ENCODE measurements at regions not wholly inside any gene's neighbourhood (a gene's known extent, or its start where the extent isn't known, plus 50 kb on each side); places are given as distances from the start of the nearest gene placed in this dataset.
"Not testable (repeated sequence)": the region's sequence is repeated elsewhere in the genome, so short reads cannot be mapped to it uniquely, and the experiment has no call there.

DNA sequence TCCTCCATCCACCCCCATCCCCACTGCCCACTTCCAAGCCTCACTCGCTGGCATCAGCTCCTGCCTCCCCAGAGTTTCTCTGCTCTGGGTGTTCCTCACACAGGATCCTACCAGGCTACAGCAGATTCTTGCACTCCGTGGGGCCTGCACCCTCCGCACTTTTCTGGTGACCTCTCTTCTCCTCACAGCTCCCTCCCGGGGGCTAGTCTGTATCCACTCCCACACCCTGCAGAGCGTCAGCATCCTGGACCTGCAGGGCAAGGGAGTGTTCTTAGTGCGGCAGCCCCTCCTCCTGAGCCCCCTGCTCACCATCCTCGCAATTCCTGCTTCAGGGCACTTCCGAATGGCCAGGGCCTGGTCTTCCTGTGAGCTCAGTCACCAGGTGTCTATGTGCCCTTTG lies 224.2 kb downstream of the DLL1 start:
- no peaks in the 10 kb centered on the region for H3K79me2 ChIP-seq (ENCODE audit: control insufficient read depth, insufficient read depth, low read length, unreplicated experiment)
- no peaks in the 10 kb centered on the region for H3K27me3 ChIP-seq (ENCODE audit: insufficient read depth, low read length)
- H3K36me3 ChIP-seq (ENCODE audit: insufficient read depth, low read length) = no peaks in the 10 kb centered on the region
- H2AFZ ChIP-seq (ENCODE audit: low read length, unreplicated experiment) = no peak overlapping the region
- no peaks in the 10 kb centered on the region for H3K4me1 ChIP-seq (ENCODE audit: control insufficient read depth, insufficient read depth, low read length, unreplicated experiment)
- H3K4me3 ChIP-seq (ENCODE audit: low read depth, low read length) = no peak overlapping the region
- H3K27ac ChIP-seq (ENCODE audit: low read depth, low read length) = no peak overlapping the region

DNA sequence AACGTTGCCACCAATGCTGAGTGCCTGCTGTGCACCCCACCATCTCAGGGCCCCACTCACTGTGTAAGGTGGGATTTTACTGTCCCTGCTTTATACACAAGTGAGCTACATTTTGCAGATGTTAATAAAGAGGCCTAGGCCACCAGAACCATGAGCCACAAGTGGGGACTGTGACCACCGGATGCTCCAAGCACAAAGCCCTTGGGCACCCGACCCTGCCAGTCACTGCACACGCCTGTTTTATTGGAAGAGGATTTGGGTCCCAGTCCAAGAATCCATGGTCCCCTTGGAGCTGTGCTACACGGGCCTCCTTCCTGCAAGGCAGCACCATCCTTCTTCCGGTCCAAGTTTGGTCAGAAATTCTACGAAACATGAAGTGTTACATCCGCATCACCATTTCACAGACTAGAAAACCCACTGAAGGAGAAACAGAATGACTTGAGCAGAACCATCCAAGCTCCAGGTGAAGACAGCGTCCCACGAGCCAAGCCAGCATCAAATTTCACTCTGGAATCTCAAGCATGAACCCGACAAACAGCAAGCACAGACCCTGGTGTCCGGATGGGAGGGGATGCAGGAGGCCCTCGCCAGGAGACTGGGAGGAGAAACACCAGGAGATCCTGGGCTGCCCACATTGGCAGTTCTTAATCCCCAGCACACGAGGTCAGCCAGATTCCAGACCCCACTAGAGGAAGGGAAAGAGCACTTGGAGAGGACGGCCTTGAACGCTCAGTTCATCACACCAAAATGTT lies 226.9 kb downstream of the DLL1 start:
- Histone ChIP-seq H3K27ac (ENCODE audit: low read depth, low read length) (no peak overlapping the region), H2AFZ (ENCODE audit: low read length, unreplicated experiment) (no peak overlapping the region), H3K4me1 (ENCODE audit: control insufficient read depth, insufficient read depth, low read length, unreplicated experiment) (no peaks in the 10 kb centered on the region), H3K27me3 (ENCODE audit: insufficient read depth, low read length) (no peaks in the 10 kb centered on the region), H3K79me2 (ENCODE audit: control insufficient read depth, insufficient read depth, low read length, unreplicated experiment) (no peaks in the 10 kb centered on the region), H3K36me3 (ENCODE audit: insufficient read depth, low read length) (no peaks in the 10 kb centered on the region), H3K4me3 (ENCODE audit: low read depth, low read length) (no peak overlapping the region)

DNA sequence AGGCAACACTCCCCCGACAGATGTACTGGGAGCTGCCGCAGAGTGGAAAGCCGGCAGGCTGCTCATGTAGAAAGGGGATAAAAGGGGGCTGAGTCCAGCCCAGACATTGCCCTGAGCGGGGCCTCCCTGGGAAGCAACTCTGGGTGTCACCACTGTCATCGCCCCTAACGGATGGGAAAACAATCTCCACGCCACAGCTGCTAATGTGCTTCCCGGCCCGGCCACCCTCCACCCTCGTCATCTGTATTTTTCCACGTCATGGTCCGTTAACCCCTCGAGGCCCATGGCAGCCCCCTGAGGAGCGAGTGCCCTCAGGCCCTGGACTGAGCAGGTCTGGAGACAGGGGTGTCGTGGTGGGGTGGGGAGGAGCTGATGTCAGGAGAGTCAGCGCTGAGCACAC lies 227.4 kb downstream of the DLL1 start:
- Histone ChIP-seq H3K79me2 (ENCODE audit: control insufficient read depth, insufficient read depth, low read length, unreplicated experiment) (no peaks in the 10 kb centered on the region), H3K27me3 (ENCODE audit: insufficient read depth, low read length) (no peaks in the 10 kb centered on the region), H3K4me3 (ENCODE audit: low read depth, low read length) (no peak overlapping the region), H3K4me1 (ENCODE audit: control insufficient read depth, insufficient read depth, low read length, unreplicated experiment) (no peaks in the 10 kb centered on the region), H2AFZ (ENCODE audit: low read length, unreplicated experiment) (no peak overlapping the region), H3K27ac (ENCODE audit: low read depth, low read length) (no peak overlapping the region), H3K36me3 (ENCODE audit: insufficient read depth, low read length) (no peaks in the 10 kb centered on the region)

DNA sequence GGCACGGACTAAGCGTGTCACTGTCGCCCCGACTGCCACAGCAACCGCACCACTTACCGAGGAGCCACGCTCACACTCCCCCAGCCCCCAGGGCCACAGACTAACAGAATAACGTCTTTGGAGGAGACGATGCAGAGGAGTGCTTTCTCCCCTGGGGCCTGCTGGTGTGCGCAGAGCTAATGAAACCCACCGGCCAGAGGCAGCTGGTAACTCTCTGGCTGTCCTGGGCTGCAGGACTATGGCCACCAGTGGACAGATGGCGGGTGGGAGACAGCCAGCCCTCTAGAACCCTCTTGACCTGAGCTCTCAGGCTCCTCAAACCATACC lies 228.0 kb downstream of the DLL1 start:
- Histone ChIP-seq H3K36me3 (ENCODE audit: insufficient read depth, low read length) (no peaks in the 10 kb centered on the region), H3K4me1 (ENCODE audit: control insufficient read depth, insufficient read depth, low read length, unreplicated experiment) (no peaks in the 10 kb centered on the region), H3K4me3 (ENCODE audit: low read depth, low read length) (no peak overlapping the region), H3K27me3 (ENCODE audit: insufficient read depth, low read length) (no peaks in the 10 kb centered on the region), H3K79me2 (ENCODE audit: control insufficient read depth, insufficient read depth, low read length, unreplicated experiment) (no peaks in the 10 kb centered on the region), H2AFZ (ENCODE audit: low read length, unreplicated experiment) (no peak overlapping the region), H3K27ac (ENCODE audit: low read depth, low read length) (no peak overlapping the region)

DNA sequence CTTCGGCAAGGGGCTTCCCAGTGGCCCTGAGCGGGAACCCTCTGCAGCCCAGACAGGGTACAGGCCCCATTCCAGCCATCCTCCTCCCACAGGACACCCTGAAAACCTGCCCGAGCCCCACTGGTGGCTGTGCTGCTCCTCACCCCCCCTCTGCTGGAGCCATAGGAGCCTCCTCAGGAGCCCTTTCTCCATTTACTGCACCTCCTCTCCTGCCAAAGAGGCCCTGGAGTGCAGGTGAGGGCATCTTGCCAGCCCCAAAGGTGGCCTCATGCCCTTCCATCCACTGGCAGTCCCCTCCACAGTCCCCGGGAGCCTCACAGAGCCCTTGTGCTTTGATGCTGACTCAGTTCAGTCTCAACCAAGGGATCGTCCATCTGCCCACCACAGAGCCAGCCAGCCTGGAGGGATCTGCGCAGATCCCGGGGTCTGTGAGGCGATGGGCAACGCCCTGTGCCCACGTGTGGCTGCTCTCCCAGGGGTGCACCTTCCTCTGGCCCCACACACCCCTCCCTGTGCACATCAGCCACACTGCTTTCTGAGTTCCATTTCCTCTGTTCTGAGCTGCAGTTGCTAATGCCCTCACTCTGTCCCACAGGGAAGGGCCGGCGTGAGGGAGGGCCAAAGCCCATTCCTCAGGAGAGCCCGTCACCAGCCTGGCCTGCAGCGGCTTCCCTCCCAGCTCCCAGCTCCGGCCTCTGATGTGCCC lies 228.5 kb downstream of the DLL1 start:
- no peaks in the 10 kb centered on the region for H3K79me2 ChIP-seq (ENCODE audit: control insufficient read depth, insufficient read depth, low read length, unreplicated experiment)
- H2AFZ ChIP-seq (ENCODE audit: low read length, unreplicated experiment) = no peak overlapping the region
- no peaks in the 10 kb centered on the region for H3K27me3 ChIP-seq (ENCODE audit: insufficient read depth, low read length)
- H3K4me3 ChIP-seq (ENCODE audit: low read depth, low read length) = no peak overlapping the region
- no peaks in the 10 kb centered on the region for H3K36me3 ChIP-seq (ENCODE audit: insufficient read depth, low read length)
- H3K4me1 ChIP-seq (ENCODE audit: control insufficient read depth, insufficient read depth, low read length, unreplicated experiment) = no peaks in the 10 kb centered on the region
- no peak overlapping the region for H3K27ac ChIP-seq (ENCODE audit: low read depth, low read length)

DNA sequence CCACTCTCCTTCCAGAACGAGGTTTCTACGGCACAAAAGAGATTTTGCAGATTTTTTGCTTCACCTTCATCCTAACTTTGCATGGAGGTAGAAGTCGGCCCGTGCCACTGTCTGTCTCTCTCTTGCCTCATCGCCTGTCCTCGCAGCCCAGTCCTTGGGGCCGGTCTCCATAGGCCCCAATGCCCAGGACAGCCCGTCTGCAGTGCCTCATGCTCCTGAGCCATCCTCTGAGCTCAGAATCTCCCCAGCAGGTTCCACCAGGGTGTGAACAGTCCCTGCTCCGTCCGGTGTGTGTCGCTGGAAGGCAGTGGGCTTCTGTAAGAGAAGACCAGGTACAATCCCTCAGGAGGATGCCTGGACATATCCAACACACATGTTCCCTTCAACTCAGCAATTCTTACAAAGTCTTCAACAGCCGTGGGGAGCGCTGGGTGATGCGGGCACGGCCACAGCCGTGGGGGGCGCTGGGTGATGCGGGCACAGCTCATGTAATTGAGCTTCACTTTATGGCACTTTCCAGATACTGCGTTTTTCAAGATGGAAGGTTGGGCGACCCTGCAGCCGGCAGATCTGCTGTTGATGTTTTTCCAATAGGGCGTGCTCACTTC lies 231.9 kb downstream of the DLL1 start:
- Histone ChIP-seq H3K27me3 (ENCODE audit: insufficient read depth, low read length) (no peaks in the 10 kb centered on the region), H3K79me2 (ENCODE audit: control insufficient read depth, insufficient read depth, low read length, unreplicated experiment) (no peaks in the 10 kb centered on the region), H3K27ac (ENCODE audit: low read depth, low read length) (no peak overlapping the region), H3K4me3 (ENCODE audit: low read depth, low read length) (no peak overlapping the region), H3K4me1 (ENCODE audit: control insufficient read depth, insufficient read depth, low read length, unreplicated experiment) (no peaks in the 10 kb centered on the region), H3K36me3 (ENCODE audit: insufficient read depth, low read length) (no peaks in the 10 kb centered on the region), H2AFZ (ENCODE audit: low read length, unreplicated experiment) (no peak overlapping the region)

DNA sequence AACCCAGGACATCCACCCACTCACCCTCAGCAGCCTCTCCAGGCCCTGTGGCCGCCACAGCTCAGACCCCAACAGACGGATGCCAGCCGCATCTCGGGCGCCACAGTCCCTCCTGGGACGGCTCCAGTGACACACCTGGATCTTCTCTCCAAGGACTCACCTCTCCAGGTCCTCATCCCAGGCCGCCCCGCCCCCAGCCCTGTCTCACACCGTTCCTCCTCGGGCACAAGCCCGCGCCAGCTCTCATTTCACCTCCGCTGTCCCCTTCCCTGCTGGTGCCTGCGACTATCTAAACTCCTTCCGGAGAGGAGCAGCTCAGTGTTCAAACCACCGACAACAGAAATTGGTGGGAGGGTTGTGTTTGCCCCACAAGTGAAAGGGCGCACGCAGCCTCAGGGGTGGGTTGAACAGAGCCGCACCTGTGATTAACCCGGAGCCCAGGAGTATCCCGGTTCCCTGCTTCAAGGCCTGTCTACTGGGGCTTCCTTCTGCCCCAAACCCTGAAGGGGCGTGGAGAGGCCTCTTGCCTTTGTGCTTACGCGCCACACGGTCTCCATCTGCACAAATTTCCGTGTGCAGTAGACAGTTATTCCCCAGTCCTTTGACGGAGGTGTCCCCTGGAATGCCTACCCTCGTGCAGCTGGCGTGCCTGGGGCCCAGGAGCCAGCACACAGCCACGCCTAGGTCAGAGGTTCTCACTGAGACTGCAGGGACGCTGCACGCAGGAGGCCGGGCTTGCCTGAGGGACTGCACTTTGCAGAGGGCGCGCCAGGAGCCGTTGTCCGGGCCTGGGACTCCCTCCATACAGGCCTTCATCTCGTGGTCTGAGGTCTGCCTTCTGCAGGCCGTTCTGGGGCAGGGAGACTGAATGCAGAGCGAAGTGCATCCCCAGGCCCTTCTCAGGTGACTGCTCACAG lies 232.7 kb downstream of the DLL1 start:
- Histone ChIP-seq H3K4me1 (ENCODE audit: control insufficient read depth, insufficient read depth, low read length, unreplicated experiment) (no peaks in the 10 kb centered on the region), H3K27ac (ENCODE audit: low read depth, low read length) (no peak overlapping the region), H2AFZ (ENCODE audit: low read length, unreplicated experiment) (no peak overlapping the region), H3K27me3 (ENCODE audit: insufficient read depth, low read length) (no peaks in the 10 kb centered on the region), H3K36me3 (ENCODE audit: insufficient read depth, low read length) (no peaks in the 10 kb centered on the region), H3K79me2 (ENCODE audit: control insufficient read depth, insufficient read depth, low read length, unreplicated experiment) (no peaks in the 10 kb centered on the region), H3K4me3 (ENCODE audit: low read depth, low read length) (no peak overlapping the region)

DNA sequence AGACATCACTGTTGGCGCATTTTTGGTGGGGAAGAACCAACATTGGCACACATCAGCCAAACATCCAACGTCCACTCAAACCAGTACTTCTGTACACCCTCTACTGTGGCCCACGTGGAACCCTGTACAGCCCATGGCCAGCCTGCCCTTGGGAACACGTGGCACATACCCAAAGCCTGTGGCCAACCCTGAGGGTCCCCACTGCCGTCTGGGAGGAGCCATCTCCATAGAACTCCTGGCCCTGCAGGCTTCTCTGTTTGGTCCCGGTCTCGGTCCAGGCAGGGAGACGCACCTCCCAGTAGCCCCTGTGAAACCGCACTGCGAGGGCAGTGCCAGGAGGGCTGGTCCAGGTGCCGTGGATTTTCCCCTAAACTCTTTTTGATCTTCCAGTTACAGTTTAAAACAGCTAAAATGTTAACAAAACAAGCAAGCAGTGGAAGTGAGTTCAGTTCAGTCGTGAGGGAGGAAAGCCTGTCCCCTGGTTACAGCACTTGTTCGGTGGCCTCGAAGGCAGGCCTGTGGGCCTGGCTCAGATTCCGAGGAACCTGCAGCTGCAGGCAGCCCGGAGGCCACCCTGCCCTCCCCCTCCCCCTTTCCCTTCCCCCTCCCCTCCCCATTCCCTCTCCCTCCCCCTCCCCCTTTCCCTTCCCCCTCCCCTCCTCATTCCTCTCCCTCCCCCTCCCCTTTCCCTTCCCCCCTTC lies 233.7 kb downstream of the DLL1 start:
- Histone ChIP-seq H2AFZ (ENCODE audit: low read length, unreplicated experiment) (no peak overlapping the region), H3K27ac (ENCODE audit: low read depth, low read length) (no peak overlapping the region), H3K79me2 (ENCODE audit: control insufficient read depth, insufficient read depth, low read length, unreplicated experiment) (no peaks in the 10 kb centered on the region), H3K4me1 (ENCODE audit: control insufficient read depth, insufficient read depth, low read length, unreplicated experiment) (no peaks in the 10 kb centered on the region), H3K4me3 (ENCODE audit: low read depth, low read length) (no peak overlapping the region), H3K27me3 (ENCODE audit: insufficient read depth, low read length) (no peaks in the 10 kb centered on the region), H3K36me3 (ENCODE audit: insufficient read depth, low read length) (no peaks in the 10 kb centered on the region)

DNA sequence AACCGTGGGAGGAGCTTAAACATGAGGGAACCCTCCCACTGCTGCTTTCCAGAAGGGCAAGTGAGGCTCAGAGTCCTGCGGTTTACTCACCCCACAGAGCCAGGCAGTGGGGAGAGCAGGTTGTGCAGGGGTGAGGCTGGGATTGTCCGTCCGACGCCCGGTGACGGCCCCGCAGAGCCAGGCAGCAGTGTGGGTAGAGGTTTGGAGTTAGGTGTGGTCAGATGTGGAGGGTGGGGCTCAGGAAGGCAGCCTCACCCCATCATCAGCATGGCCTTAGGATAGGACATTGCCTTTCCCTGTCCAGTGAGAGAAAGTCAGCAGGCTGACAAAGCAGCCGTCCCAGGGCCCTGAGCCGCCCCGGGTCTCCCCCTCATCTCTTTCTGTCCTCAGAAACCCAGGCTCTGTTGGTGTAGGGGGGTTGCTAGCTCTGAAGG lies 234.6 kb downstream of the DLL1 start:
- Histone ChIP-seq H3K27me3 (ENCODE audit: insufficient read depth, low read length) (no peaks in the 10 kb centered on the region), H3K27ac (ENCODE audit: low read depth, low read length) (no peak overlapping the region), H3K4me3 (ENCODE audit: low read depth, low read length) (no peak overlapping the region), H3K36me3 (ENCODE audit: insufficient read depth, low read length) (no peaks in the 10 kb centered on the region), H3K4me1 (ENCODE audit: control insufficient read depth, insufficient read depth, low read length, unreplicated experiment) (no peaks in the 10 kb centered on the region), H2AFZ (ENCODE audit: low read length, unreplicated experiment) (no peak overlapping the region), H3K79me2 (ENCODE audit: control insufficient read depth, insufficient read depth, low read length, unreplicated experiment) (no peaks in the 10 kb centered on the region)

DNA sequence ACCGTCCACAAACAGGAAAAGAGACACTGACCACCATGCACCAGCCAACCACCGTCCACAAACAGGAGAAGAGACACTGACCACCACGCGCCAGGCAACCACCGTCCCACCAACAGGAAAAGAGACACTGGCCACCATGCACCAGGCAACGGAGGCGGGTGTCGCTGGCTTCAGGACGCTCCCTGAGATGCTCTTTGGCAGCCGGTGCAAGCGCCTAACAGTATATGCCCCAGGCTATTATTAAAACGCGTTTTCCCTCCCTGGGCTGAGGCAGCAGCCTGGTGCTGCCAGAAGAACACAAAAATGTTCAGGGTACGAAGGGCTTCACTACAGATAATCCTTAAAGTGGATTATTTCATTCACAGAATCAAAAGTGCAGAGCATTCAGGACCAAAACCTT lies 235.1 kb downstream of the DLL1 start:
- H3K27me3 ChIP-seq (ENCODE audit: insufficient read depth, low read length); H3K36me3 ChIP-seq (ENCODE audit: insufficient read depth, low read length); H2AFZ ChIP-seq (ENCODE audit: low read length, unreplicated experiment); H3K4me3 ChIP-seq (ENCODE audit: low read depth, low read length); H3K4me1 ChIP-seq (ENCODE audit: control insufficient read depth, insufficient read depth, low read length, unreplicated experiment); H3K27ac ChIP-seq (ENCODE audit: low read depth, low read length); H3K79me2 ChIP-seq (ENCODE audit: control insufficient read depth, insufficient read depth, low read length, unreplicated experiment): not testable (repeated sequence)
